Right hindlimb (tissue), 1 donor: ENCODE measurements at regions not wholly inside any gene's neighbourhood (a gene's known extent, or its start where the extent isn't known, plus 50 kb on each side); places are given as distances from the start of the nearest gene placed in this dataset.

Experiments
- DNase-seq: peaks from one replicate; pipeline ENCODE4 v3.0.0-alpha.2; 2018

DNA sequence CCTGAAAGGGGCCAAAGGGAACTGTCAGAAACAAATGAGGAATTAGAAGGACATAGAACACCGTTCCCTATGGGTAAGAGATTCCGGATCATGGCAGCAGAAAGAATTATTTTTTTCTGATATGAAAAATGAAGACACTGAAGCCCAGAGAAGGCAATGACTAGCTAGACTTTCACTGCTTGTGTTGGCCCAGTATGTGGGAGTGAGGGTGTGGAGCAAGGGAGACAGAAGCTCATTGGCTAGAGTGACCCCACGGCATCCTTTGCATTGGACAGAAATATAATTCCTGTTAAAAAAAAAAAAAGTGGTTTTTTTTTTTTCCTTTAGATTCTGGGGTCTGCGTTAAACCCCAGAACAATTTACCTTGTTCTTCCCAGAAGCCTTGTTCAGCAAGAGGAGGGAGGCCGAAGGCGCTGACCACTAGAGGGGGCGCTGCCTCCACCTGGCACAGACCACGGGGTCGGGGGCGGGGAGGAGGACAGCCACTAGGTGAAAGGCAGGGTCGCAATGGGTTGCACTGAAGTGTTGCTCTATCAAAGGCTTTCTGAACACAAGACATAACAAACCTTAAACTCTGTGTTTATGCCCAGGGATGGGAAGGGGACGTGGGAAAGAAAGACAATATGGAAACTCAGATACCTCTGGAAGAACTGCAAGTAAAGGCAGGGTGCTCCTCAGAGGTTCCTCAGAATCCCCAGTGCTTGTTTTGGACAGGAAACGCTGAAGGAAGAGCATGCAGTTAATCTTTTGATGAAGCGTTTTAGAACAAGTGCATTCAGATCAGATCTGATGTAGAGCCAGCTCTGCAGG lies 156.8 kb downstream of the KCNA5 start:
- DNase-seq = peak; percentile 41

- DNase-seq = no peak
Measured at GRCh38 chr12:5201554-5202218, 158.0 kb downstream of the KCNA5 start.

- no peak for DNase-seq
Measured at GRCh38 chr12:5203274-5203673, 159.6 kb downstream of the KCNA5 start.

DNA sequence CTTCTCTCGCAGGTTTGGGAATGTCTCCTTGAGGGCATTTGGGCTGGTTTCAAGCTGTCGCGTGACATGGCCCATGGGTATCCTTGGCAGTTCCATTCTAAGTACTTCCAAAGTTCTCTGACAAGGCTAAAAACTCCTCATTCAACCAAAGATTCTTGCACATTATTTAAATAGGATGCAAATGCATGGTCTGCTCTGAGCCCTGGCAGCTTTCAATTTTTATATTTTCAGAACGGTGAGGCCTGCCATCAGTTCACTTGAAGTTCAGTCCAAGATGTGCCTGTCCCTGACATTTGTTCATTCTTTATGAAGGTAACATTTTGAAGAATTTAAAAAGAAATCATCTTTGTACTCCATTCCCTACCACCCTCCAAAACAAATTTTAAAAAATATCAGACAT lies 160.0 kb downstream of the KCNA5 start:
- DNase-seq = no peak

GRCh38 chr12:5204271-5204670 lies 160.6 kb downstream of the KCNA5 start:
- DNase-seq = no peak

DNA sequence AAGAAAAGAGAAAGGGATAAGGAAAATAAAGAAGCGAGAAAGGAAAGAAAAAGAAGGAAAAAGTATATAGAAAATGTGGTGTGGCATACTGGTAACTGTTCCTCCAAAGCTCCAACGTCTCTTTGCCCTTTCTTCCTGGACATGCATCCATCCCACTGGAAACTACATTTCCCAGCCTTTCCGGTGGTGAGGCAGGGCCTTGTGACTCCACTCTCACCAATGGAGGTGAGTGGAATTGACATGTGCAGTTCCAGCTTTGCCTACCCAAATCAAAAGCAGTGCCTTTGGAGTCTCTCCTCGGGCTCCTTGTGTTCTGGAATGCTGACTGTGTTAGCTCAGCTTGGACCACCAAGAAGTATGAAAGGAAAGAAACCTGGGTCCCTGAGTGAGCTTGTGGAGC lies 161.2 kb downstream of the KCNA5 start:
- DNase-seq = no peak

DNA sequence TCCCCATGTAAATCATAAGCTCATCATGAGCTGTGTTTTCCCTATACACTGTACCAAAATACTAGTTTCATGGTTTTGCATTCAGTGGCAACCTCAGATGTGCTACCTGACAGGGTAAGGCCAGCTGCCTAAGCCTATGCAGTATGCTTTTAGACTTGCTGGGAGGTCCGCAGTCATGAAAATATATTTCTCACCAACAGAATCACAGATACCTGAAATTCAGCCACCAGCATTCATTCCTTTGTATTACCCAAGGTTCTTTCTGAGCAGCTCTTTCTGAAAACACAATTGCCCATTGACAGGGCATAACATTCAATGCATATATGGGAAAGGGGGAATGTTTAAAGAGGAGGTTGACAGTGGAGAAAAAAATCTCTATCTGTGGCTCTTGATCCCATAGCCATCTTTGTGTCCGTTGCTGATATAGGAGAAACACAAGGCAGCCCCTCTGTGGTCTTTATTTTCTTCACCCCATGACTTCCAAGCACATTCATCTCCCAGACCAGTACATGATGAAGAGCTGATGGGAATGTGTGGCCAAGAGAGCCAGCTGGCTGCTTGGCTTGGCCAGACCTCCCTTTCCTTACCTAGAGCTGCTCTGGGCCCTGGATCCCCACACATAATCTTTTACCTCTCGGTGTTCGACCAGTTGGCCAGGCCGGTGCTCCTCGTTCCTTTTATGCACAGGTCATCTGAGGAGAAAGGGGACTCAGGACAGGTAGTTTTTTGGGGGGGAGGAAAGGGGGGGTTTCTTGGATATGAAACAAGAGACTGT lies 162.9 kb downstream of the KCNA5 start:
- no peak for DNase-seq

- DNase-seq = no peak
Measured at GRCh38 chr12:5210179-5210922, 166.7 kb downstream of the KCNA5 start.

DNA sequence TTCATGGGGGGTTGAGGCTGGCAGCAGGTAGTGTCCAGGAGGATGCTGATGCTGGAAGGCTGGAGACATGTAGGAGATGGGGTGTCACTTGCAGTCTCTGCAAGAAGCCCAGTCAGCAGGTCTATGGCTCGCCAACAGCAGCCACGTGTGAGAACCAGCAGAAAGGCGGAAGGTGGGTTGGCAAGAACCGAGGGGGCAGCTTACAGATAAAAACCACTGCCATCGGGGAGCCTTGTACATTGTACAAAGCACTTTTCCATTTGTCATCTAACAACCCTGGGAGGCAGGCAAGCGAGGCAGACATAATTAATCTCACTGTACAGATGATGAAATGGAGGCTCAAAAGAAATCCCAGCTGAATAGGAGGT lies 167.2 kb downstream of the KCNA5 start:
- DNase-seq = no peak

- DNase-seq = no peak
Measured at GRCh38 chr12:5213336-5213735, 169.7 kb downstream of the KCNA5 start.

DNA sequence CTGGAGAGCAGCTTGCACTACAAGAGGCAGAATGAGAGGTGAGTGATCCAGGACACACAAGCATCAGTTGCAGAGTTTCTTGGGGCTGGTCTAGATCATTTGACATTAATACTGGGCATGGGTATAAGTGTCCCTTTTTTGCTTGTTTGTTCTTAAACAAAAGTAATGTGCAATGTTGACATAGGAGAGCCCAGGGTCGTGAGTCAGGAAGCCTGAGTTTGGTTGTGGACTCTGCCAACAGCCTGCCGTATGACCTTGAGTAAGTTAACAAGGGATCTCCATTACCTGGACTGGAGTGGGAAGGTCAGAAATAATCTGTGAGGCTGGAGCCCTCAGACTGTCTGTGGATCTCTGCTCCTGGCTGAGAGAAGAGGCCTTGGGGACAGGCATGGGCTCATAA lies 170.3 kb downstream of the KCNA5 start:
- DNase-seq = no peak

DNA sequence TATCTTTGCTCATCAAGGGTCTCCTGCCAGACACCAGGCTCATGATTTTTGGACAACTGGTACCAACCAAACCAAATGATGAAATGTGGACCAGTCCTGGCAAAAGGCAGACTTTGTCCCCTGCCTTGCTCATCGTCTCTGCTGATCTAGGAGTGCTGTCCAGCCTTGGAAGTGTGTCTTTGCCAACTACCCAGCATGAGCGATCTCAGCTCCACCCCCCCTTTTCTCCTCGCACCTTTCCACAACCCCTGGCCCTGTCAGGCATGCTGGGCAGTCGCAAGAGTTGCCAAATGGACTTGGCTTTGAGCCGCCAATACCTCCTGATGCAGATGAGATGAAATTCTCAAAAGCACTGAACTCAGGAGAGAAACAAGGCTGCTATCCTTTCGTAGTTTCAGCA lies 174.3 kb downstream of the KCNA5 start:
- DNase-seq = no peak

- no peak for DNase-seq
Measured at GRCh38 chr12:5220099-5220498, 176.4 kb downstream of the KCNA5 start.

DNA sequence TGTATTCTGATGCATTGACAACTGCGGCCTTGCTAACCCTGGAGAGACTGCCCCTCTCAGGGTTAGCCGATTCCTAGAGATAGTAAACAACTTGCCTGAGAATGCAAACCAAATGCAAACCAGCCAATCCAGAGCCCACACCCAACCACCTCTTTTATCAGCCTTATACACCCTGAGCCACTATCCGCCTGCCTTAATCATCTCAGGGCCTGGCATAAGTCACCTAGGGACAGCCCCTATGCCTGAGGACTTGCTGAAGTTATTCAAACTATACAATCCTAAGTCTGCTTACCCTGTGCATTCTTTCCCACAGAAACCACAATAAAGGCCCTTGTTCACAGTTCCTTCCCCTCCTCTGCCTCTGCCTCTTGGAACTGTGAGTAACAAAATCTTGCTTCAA lies 177.2 kb downstream of the KCNA5 start:
- DNase-seq = no peak

- no peak for DNase-seq
Measured at GRCh38 chr12:5222011-5222461, 178.4 kb downstream of the KCNA5 start.

DNA sequence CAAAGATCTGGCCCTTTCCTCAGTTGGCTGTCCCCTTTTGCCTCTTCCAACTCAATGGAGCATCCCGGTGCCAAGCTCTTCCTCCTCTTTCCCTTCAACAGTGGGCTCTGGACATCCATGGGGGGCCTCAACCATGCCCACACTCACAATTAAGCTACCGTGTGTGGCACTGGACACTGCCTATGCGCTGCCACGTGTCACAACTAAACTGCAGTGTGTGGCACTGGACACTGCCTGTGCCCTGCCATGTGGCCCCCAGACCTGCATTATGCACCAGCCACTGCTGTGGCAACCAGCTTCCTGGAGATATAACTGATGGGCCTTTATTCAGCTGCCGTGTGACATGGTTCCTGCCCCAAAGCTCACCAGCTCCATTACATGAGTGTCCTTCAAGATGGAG lies 179.1 kb downstream of the KCNA5 start:
- no peak for DNase-seq

DNA sequence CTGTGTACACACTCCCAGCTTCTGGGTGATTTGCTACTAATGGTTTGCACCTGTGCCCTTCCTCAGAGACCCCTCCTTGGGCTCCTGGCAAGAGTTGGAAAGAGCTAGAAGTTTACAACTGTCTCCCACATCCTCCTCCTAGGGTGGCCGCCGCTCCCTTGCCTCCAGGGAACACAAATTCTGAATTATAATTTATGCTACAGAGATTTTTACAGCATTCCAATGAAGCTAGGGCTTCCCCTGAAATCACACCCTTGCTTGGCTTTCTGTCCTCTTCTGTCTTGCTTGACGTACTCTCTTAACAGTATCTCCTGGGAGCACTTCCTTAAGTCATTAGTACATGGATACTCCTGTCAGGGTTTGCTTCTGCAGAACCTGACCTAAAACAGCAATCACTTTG lies 180.2 kb downstream of the KCNA5 start:
- DNase-seq = no peak

- no peak for DNase-seq
Measured at GRCh38 chr12:5226581-5226980, 182.9 kb downstream of the KCNA5 start.

DNA sequence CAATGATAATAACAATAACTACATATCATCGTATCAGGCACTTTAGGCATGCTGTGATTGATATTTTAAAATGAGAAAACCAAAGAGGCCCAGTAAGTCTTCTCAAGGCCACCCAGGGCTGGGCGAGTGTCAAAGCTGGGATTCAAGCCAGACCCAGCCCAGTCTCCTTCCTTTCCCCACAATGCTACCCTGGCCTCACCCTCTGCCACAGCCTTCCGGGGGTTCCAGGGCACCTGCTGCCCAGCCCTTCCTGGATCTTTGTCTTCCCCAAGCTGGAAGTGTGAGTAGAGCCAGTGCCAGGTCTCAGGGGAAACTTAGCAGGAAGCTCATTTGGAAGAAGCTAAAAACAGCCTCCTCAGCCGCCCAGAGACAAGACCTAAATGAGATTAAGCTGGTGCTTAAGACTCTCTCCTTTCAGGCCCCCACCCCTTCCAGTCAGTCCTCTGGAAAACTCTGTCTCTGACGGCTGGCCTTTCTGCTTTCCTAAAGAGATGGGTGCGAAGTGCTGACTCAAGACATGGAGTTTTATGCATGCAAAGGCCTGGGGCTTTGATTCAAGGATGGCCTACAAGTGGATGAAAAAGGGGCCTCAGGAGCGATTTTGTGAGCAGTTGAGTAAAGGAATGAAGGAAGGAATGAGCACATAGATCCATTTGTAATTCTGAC lies 184.2 kb downstream of the KCNA5 start:
- no peak for DNase-seq

DNA sequence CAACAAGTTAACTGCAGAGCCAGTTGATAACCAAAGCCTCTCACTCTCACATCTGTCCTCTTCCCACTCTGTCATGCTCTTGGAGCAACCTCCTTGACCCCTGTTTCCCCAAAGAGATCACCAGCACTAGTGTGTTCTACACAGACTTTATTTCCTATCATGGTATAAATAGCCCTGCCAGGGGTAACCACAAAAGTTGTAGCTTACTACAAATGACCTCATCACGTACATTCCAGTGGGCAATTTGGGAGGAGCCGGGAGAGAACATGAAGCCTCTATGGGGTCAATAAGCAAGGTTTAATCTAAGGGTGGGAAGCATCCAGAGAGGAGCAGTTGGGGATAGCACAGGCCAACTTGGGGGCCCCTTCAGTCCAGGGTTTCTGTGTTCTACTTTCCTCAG lies 186.5 kb downstream of the KCNA5 start:
- DNase-seq = no peak

DNA sequence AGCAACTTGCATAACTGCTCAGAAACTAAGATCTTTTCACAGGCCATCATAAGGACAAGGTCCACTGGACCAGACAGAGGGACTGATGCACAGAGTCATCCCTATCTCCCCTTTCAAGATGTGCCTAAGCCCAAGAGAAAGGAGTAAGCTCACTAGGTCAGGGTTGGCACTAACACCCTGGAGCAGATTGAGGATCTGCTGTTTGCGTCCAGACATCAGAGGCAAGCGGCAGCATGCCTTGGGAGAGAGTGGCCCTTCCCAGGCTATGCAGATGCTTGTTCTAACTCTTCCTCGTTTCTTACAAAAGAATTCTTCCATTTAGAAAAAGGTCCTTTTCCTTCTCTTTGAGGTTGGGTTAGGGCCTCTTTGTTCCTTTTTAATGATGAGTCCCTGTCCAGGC lies 187.2 kb downstream of the KCNA5 start:
- DNase-seq = no peak

GRCh38 chr12:5232291-5232690 lies 188.6 kb downstream of the KCNA5 start:
- DNase-seq = no peak
